HEK293 (cell line): ENCODE measurements at regions not wholly inside any gene's neighbourhood (a gene's known extent, or its start where the extent isn't known, plus 50 kb on each side); places are given as distances from the start of the nearest gene placed in this dataset.

Experiments used
- BCL6B ChIP-seq: fragments of 450-650 bp; formaldehyde crosslinking; IDR thresholded peaks from 2 replicates; pipeline ENCODE4 v1.5.1; 2017; ENCODE audit warnings: missing biosample characterization, missing genetic modification characterization
- GFI1B ChIP-seq: fragments of 450-650 bp; formaldehyde crosslinking; IDR thresholded peaks from 2 replicates; pipeline ENCODE4 v1.5.1; 2016; ENCODE audit warnings: missing biosample characterization, missing genetic modification characterization
- GLI4 ChIP-seq: fragments of 450-650 bp; formaldehyde crosslinking; IDR thresholded peaks from 2 replicates; pipeline ENCODE4 v1.5.1; 2016; ENCODE audit warnings: missing biosample characterization, missing genetic modification characterization
- KLF1 ChIP-seq: fragments of 450-650 bp; formaldehyde crosslinking; IDR thresholded peaks from 2 replicates; pipeline ENCODE4 v1.5.1; 2016; ENCODE audit warnings: missing biosample characterization, missing genetic modification characterization
- MYNN ChIP-seq: fragments of 450-650 bp; formaldehyde crosslinking; IDR thresholded peaks from 2 replicates; pipeline ENCODE4 v1.5.1; 2016; ENCODE audit warnings: missing biosample characterization, missing genetic modification characterization, borderline replicate concordance
- PRDM4 ChIP-seq: fragments of 450-650 bp; formaldehyde crosslinking; IDR thresholded peaks from 2 replicates; pipeline ENCODE4 v1.5.1; 2017; ENCODE audit warnings: missing biosample characterization, missing genetic modification characterization
- REST ChIP-seq: fragments of 450-650 bp; formaldehyde crosslinking; IDR thresholded peaks from 2 replicates; pipeline ENCODE4 v1.5.1; 2016; ENCODE audit warnings: missing biosample characterization, missing genetic modification characterization
- TCF7L2 ChIP-seq: IDR thresholded peaks from 2 replicates; pipeline ENCODE4 v1.6.1; 2011; ENCODE audit warnings: low read depth, mild to moderate bottlenecking, inconsistent platforms, low read length, moderate library complexity, borderline replicate concordance
- ZBTB17 ChIP-seq: fragments of 450-650 bp; formaldehyde crosslinking; IDR thresholded peaks from 2 replicates; pipeline ENCODE4 v1.5.1; 2016; ENCODE audit warnings: missing biosample characterization, missing genetic modification characterization
- ZBTB49 ChIP-seq: fragments of 450-650 bp; formaldehyde crosslinking; IDR thresholded peaks from 2 replicates; pipeline ENCODE4 v1.5.1; 2016; ENCODE audit warnings: missing biosample characterization, missing genetic modification characterization, low read depth
- ZBTB6 ChIP-seq: fragments of 450-650 bp; formaldehyde crosslinking; IDR thresholded peaks from 2 replicates; pipeline ENCODE4 v1.5.1; 2017; ENCODE audit warnings: missing biosample characterization, missing genetic modification characterization
- ZFHX2 ChIP-seq: fragments of 450-650 bp; formaldehyde crosslinking; conservative IDR thresholded peaks from 2 replicates; pipeline ENCODE4 v1.5.1; 2016; ENCODE audit warnings: missing biosample characterization, missing genetic modification characterization
- ZIC2 ChIP-seq: fragments of 450-650 bp; formaldehyde crosslinking; IDR thresholded peaks from 2 replicates; pipeline ENCODE4 v1.5.1; 2016; ENCODE audit warnings: missing biosample characterization, missing genetic modification characterization
- ZNF202 ChIP-seq: fragments of 450-650 bp; formaldehyde crosslinking; IDR thresholded peaks from 2 replicates; pipeline ENCODE4 v1.5.1; 2016; ENCODE audit warnings: missing biosample characterization, missing genetic modification characterization, borderline replicate concordance
- ZNF221 ChIP-seq: fragments of 450-650 bp; formaldehyde crosslinking; IDR thresholded peaks from 2 replicates; pipeline ENCODE4 v1.5.1; 2017; ENCODE audit warnings: missing biosample characterization, missing genetic modification characterization, borderline replicate concordance
- ZNF239 ChIP-seq: fragments of 450-650 bp; formaldehyde crosslinking; IDR thresholded peaks from 2 replicates; pipeline ENCODE4 v1.5.1; 2016; ENCODE audit warnings: missing biosample characterization, missing genetic modification characterization
- ZNF24 ChIP-seq: fragments of 450-650 bp; formaldehyde crosslinking; IDR thresholded peaks from 2 replicates; pipeline ENCODE4 v1.5.1; 2016; ENCODE audit warnings: missing biosample characterization, missing genetic modification characterization
- ZNF274 ChIP-seq, 2 experiments: fragments of 200-500 bp in 1 of 2; fragments of 450-650 bp in 1 of 2; sonication (Bioruptor generic) in 1 of 2; formaldehyde crosslinking in 1 of 2; IDR thresholded peaks; 2 replicates each; pipeline versions ENCODE4 v1.5.1 to v1.6.1; 2014 to 2016; ENCODE audit warnings: borderline replicate concordance in 1 of 2, inconsistent platforms in 1 of 2, low read length in 1 of 2, missing biosample characterization in 1 of 2, missing genetic modification characterization in 1 of 2
- ZNF366 ChIP-seq: fragments of 450-650 bp; formaldehyde crosslinking; conservative IDR thresholded peaks from 2 replicates; pipeline ENCODE4 v1.5.1; 2016; ENCODE audit warnings: missing biosample characterization, missing genetic modification characterization
- ZNF394 ChIP-seq: fragments of 450-650 bp; formaldehyde crosslinking; IDR thresholded peaks from 2 replicates; pipeline ENCODE4 v1.5.1; 2016; ENCODE audit warnings: missing biosample characterization, missing genetic modification characterization, mild to moderate bottlenecking, moderate library complexity, borderline replicate concordance
- ZNF433 ChIP-seq: fragments of 450-650 bp; formaldehyde crosslinking; IDR thresholded peaks from 2 replicates; pipeline ENCODE4 v1.5.1; 2016; ENCODE audit warnings: missing biosample characterization, missing genetic modification characterization, low read depth
- ZNF48 ChIP-seq: fragments of 450-650 bp; formaldehyde crosslinking; IDR thresholded peaks from 2 replicates; pipeline ENCODE4 v1.5.1; 2016; ENCODE audit warnings: missing biosample characterization, missing genetic modification characterization
- ZNF501 ChIP-seq: fragments of 450-650 bp; formaldehyde crosslinking; IDR thresholded peaks from 2 replicates; pipeline ENCODE4 v1.5.1; 2016; ENCODE audit warnings: missing biosample characterization, missing genetic modification characterization
- ZNF530 ChIP-seq: fragments of 450-650 bp; formaldehyde crosslinking; IDR thresholded peaks from 2 replicates; pipeline ENCODE4 v1.5.1; 2016; ENCODE audit warnings: low read depth, missing biosample characterization, missing genetic modification characterization
- ZNF561 ChIP-seq: fragments of 450-650 bp; IDR thresholded peaks from 2 replicates; pipeline ENCODE4 v1.5.1; 2018; ENCODE audit warnings: missing biosample characterization, missing genetic modification characterization, borderline replicate concordance
- ZNF624 ChIP-seq: fragments of 450-650 bp; formaldehyde crosslinking; IDR thresholded peaks from 2 replicates; pipeline ENCODE4 v1.5.1; 2017; ENCODE audit warnings: missing biosample characterization, missing genetic modification characterization
- ZNF639 ChIP-seq: fragments of 450-650 bp; formaldehyde crosslinking; IDR thresholded peaks from 2 replicates; pipeline ENCODE4 v1.5.1; 2016; ENCODE audit warnings: missing biosample characterization, missing genetic modification characterization
- ZNF701 ChIP-seq: fragments of 450-650 bp; formaldehyde crosslinking; IDR thresholded peaks from 2 replicates; pipeline ENCODE4 v1.5.1; 2016; ENCODE audit warnings: missing biosample characterization, missing genetic modification characterization
- ZSCAN16 ChIP-seq: fragments of 450-650 bp; formaldehyde crosslinking; IDR thresholded peaks from 2 replicates; pipeline ENCODE4 v1.5.1; 2016; ENCODE audit warnings: missing biosample characterization, missing genetic modification characterization

- TF ChIP-seq ZNF639 (tag by site-specific recombination) (peak; percentile 76), BCL6B (no peak), ZNF433 (tag by site-specific recombination) (no peak), ZNF366 (0 out of 2 replicates have a peak, but pooled peaks have one; percentile 15), ZNF24 (tag by site-specific recombination) (0 out of 2 replicates have a peak, but pooled peaks have one; percentile 55), ZBTB6 (tag by site-specific recombination) (no peak), ZNF561 (peak; percentile 79), ZBTB49 (tag by site-specific recombination) (no peak), ZNF701 (tag by site-specific recombination) (no peak), PRDM4 (tag by site-specific recombination) (no peak), ZNF202 (tag by site-specific recombination) (no peak), ZNF239 (tag by site-specific recombination) (no peak), ZNF394 (no peak), ZNF530 (tag by site-specific recombination) (no peak), ZNF48 (tag by site-specific recombination) (no peak), REST (tag by site-specific recombination) (no peak), ZSCAN16 (no peak), ZIC2 (tag by site-specific recombination) (no peak), MYNN (tag by site-specific recombination) (no peak), KLF1 (tag by site-specific recombination) (no peak), ZNF501 (tag by site-specific recombination) (no peak), ZNF221 (tag by site-specific recombination) (no peak), ZNF274 (IDR thresholded peaks at IDR 0.05; ENCODE audit: low read length) (no peak), ZNF274 (tag by site-specific recombination; IDR thresholded peaks at IDR 0.05; ENCODE audit: borderline replicate concordance) (no peak), GFI1B (no peak), GLI4 (no peak), TCF7L2 (no peak), ZNF624 (tag by site-specific recombination) (no peak), ZBTB17 (tag by site-specific recombination) (no peak), ZFHX2 (tag by site-specific recombination) (no peak)
These were observed 164.6 kb downstream of the PLPP3 start (continued) for GRCh38 chr1:56414728-56415224.
